H9 (cell line): ENCODE measurements at regions not wholly inside any gene's neighbourhood (a gene's known extent, or its start where the extent isn't known, plus 50 kb on each side); places are given as distances from the start of the nearest gene placed in this dataset.
"Not testable (repeated sequence)": the region's sequence is repeated elsewhere in the genome, so short reads cannot be mapped to it uniquely, and the experiment has no call there.

ENCODE experiments used
- DNase-seq: peaks from one replicate; pipeline ENCODE4 v3.0.0-alpha.2; 2017
- H2AFZ ChIP-seq: one replicate; pipeline ENCODE4 v1.6.1; 2013; ENCODE audit warnings: mild to moderate bottlenecking, low read length, control low read depth, moderate library complexity
- H2AK5ac ChIP-seq: 2 replicates; pipeline ENCODE4 v1.6.1; 2013; ENCODE audit warnings: low read length, control low read depth, mixed read lengths; ENCODE audit not compliant: insufficient read length
- H2BK120ac ChIP-seq: one replicate; pipeline ENCODE4 v1.6.1; 2013; ENCODE audit warnings: low read depth, mild to moderate bottlenecking, low read length, control low read depth, inconsistent platforms; ENCODE audit not compliant: poor library complexity, severe bottlenecking
- H2BK12ac ChIP-seq: 2 replicates; pipeline ENCODE4 v1.6.1; 2013; ENCODE audit warnings: low read length, control low read depth, mixed read lengths, low read depth; ENCODE audit not compliant: insufficient read length
- H2BK15ac ChIP-seq: 2 replicates; pipeline ENCODE4 v1.6.1; 2013; ENCODE audit warnings: low read depth, low read length, control low read depth
- H2BK20ac ChIP-seq: one replicate; pipeline ENCODE4 v1.6.1; 2013; ENCODE audit warnings: low read depth, mild to moderate bottlenecking, low read length, control low read depth, inconsistent platforms; ENCODE audit not compliant: poor library complexity, severe bottlenecking
- H2BK5ac ChIP-seq: 2 replicates; pipeline ENCODE4 v1.6.1; 2013; ENCODE audit warnings: low read length, control low read depth, mixed read lengths; ENCODE audit not compliant: insufficient read length
- H3K14ac ChIP-seq: 2 replicates; pipeline ENCODE4 v1.6.1; 2013; ENCODE audit warnings: low read length, control low read depth; ENCODE audit not compliant: insufficient read depth
- H3K18ac ChIP-seq: 2 replicates; pipeline ENCODE4 v1.6.1; 2013; ENCODE audit warnings: low read depth, mild to moderate bottlenecking, mixed read lengths, low read length, control low read depth; ENCODE audit not compliant: insufficient read length
- H3K23ac ChIP-seq: 2 replicates; pipeline ENCODE4 v1.6.1; 2013; ENCODE audit warnings: low read length, control low read depth, mixed read lengths, low read depth; ENCODE audit not compliant: insufficient read length
- H3K23me2 ChIP-seq: 2 replicates; pipeline ENCODE4 v1.6.1; 2013; ENCODE audit warnings: low read depth, mild to moderate bottlenecking, mixed read lengths, low read length, control low read depth; ENCODE audit not compliant: insufficient read length, poor library complexity, severe bottlenecking
- H3K27ac ChIP-seq: 2 replicates; pipeline ENCODE4 v1.5.1; 2013; ENCODE audit warnings: low read length, control low read depth, mixed read lengths, low read depth; ENCODE audit not compliant: insufficient read length
- H3K27me3 ChIP-seq: 2 replicates; pipeline ENCODE4 v1.6.1; 2013; ENCODE audit warnings: low read length, control low read depth, inconsistent platforms; ENCODE audit not compliant: insufficient read depth
- H3K4ac ChIP-seq: 2 replicates; pipeline ENCODE4 v1.6.1; 2013; ENCODE audit warnings: low read depth, mild to moderate bottlenecking, control low read depth, inconsistent platforms, low read length, moderate library complexity
- H3K4me1 ChIP-seq: 2 replicates; pipeline ENCODE4 v1.6.1; 2013; ENCODE audit warnings: low read length, control low read depth, inconsistent platforms; ENCODE audit not compliant: insufficient read depth
- H3K4me2 ChIP-seq: 2 replicates; pipeline ENCODE4 v1.6.1; 2013; ENCODE audit warnings: low read length, control low read depth, mixed read lengths; ENCODE audit not compliant: insufficient read length, insufficient read depth
- H3K56ac ChIP-seq: 2 replicates; pipeline ENCODE4 v1.6.1; 2013; ENCODE audit warnings: low read depth, mild to moderate bottlenecking, mixed read lengths, low read length, control low read depth; ENCODE audit not compliant: insufficient read length
- H3K79me1 ChIP-seq: 2 replicates; pipeline ENCODE4 v1.6.1; 2013; ENCODE audit warnings: low read depth, mild to moderate bottlenecking, moderate library complexity, low read length, control low read depth, inconsistent platforms; ENCODE audit not compliant: insufficient read depth, poor library complexity, severe bottlenecking
- H3K79me2 ChIP-seq: 2 replicates; pipeline ENCODE4 v1.6.1; 2013; ENCODE audit warnings: low read length, control low read depth, inconsistent platforms; ENCODE audit not compliant: insufficient read depth
- H3K9ac ChIP-seq: 2 replicates; pipeline ENCODE4 v1.6.1; 2013; ENCODE audit warnings: low read length, control low read depth, mixed read lengths; ENCODE audit not compliant: insufficient read length; ENCODE audit errors: extremely low read depth
- H3K9me3 ChIP-seq: one replicate; pipeline ENCODE4 v1.6.1; 2013; ENCODE audit warnings: low read depth, low read length, inconsistent platforms; ENCODE audit not compliant: control insufficient read depth
- H3T11ph ChIP-seq: one replicate; pipeline ENCODE4 v1.6.1; 2013; ENCODE audit warnings: mild to moderate bottlenecking, low read length, control low read depth, inconsistent platforms
- H4K20me1 ChIP-seq: one replicate; pipeline ENCODE4 v1.6.1; 2013; ENCODE audit not compliant: control insufficient read depth, insufficient read length, insufficient read depth
- H4K5ac ChIP-seq: 2 replicates; pipeline ENCODE4 v1.6.1; 2013; ENCODE audit warnings: low read depth, mild to moderate bottlenecking, mixed read lengths, low read length, control low read depth; ENCODE audit not compliant: insufficient read length
- H4K8ac ChIP-seq: replicated peaks from 2 replicates; pipeline ENCODE4 v1.6.1; 2013; ENCODE audit warnings: low read length, control low read depth, mixed read lengths, low read depth; ENCODE audit not compliant: insufficient read length
- H4K91ac ChIP-seq: 2 replicates; pipeline ENCODE4 v1.6.1; 2013; ENCODE audit warnings: low read depth, mild to moderate bottlenecking, moderate library complexity, mixed read lengths, low read length, control low read depth; ENCODE audit not compliant: insufficient read length
- H3K27ac Mint-ChIP-seq, 3 experiments: 2 replicates in 2 of 3; 3 replicates in 1 of 3; pipeline ENCODE4 v1.8.0; 2020 to 2021; ENCODE audit warnings: mixed read lengths in 3 of 3, mild to moderate bottlenecking in 1 of 3, moderate library complexity in 1 of 3
- H3K27me3 Mint-ChIP-seq: 2 replicates; pipeline ENCODE4 v1.8.0; 2021; ENCODE audit warnings: low read depth, mild to moderate bottlenecking, moderate library complexity, mixed read lengths
- H3K36me3 Mint-ChIP-seq, 3 experiments: 2 replicates in 2 of 3; 3 replicates in 1 of 3; pipeline ENCODE4 v1.8.0; 2020 to 2021; ENCODE audit warnings: low read depth in 3 of 3, mixed read lengths in 3 of 3; ENCODE audit not compliant: insufficient read depth in 1 of 3
- H3K4me1 Mint-ChIP-seq, 2 experiments: 2 replicates each; pipeline ENCODE4 v1.8.0; 2020; ENCODE audit warnings: mixed read lengths in 2 of 2
- H3K4me3 Mint-ChIP-seq, 2 experiments: 2 replicates in 1 of 2; 3 replicates in 1 of 2; pipeline ENCODE4 v1.8.0; 2020 to 2021; ENCODE audit warnings: mild to moderate bottlenecking in 2 of 2, mixed read lengths in 2 of 2, moderate library complexity in 1 of 2
- H3K9me3 Mint-ChIP-seq, 2 experiments: 2 replicates in 1 of 2; 3 replicates in 1 of 2; pipeline ENCODE4 v1.8.0; 2020; ENCODE audit warnings: mild to moderate bottlenecking in 2 of 2, mixed read lengths in 2 of 2, moderate library complexity in 1 of 2
- WGBS: extraction: QIAGEN DNeasy Blood & Tissue Kit; methylation state at CpG from one replicate; pipeline ENCODE4 v1.1.7; 2013; ENCODE audit warnings: missing lambda C conversion rate, low lambda C conversion rate, mixed read lengths; ENCODE audit not compliant: insufficient read length; ENCODE audit errors: extremely low coverage; 5-methylcytosine and 5-hydroxymethylcytosine counted together
- TF ChIP-seq, protein P1 (sequence below): fragments of 200-600 bp; sonication (generic); conservative IDR thresholded peaks from 3 replicates; pipeline ENCODE4 v1.8.0; 2021; ENCODE audit warnings: antibody characterized with exemption, mild to moderate bottlenecking

DNA sequence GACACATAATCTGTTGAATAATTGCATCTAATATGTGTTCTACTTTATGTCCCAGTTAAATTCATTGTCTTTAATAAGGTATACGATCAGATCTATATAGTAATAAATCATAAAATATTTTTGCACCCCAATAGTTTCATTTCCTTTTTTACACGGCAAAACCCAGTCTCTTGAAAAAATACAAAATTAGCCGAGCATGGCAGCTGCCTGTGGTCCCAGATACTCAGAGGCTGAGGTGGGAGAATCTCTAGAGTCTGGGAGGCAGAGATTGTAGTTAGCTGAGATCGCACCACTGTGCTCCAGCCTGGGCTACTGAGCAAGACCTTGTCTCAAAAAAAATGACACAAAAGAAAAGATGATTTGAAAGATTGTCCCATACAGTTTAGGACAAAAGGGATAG is 52.3 kb upstream of the PARP4 start:
- H3K79me2 ChIP-seq: no peaks in the 10 kb centered on the region
- no peaks in the 10 kb centered on the region for H4K20me1 ChIP-seq
- H3K9ac ChIP-seq: no peak overlapping the region
- H2BK12ac ChIP-seq: no peak overlapping the region
- no peak overlapping the region for H3K56ac ChIP-seq
- H3K14ac ChIP-seq: no peak overlapping the region
- no peaks in the 10 kb centered on the region for H3K4me1 Mint-ChIP-seq
- H3K27me3 ChIP-seq: no peaks in the 10 kb centered on the region
- H3K23me2 ChIP-seq: no peaks in the 10 kb centered on the region
- no peak overlapping the region for H4K91ac ChIP-seq
- no peak overlapping the region for H4K5ac ChIP-seq
- H3K18ac ChIP-seq: no peak overlapping the region
- H2BK5ac ChIP-seq: no peak overlapping the region
- no peaks in the 10 kb centered on the region for H3K79me1 ChIP-seq
- H4K8ac ChIP-seq: no peak overlapping the region
- H3K4ac ChIP-seq: no peak overlapping the region
- H3K9me3 ChIP-seq: no peaks in the 10 kb centered on the region
- no peak overlapping the region for H3K4me3 Mint-ChIP-seq
- DNase-seq: no peak
- H2BK20ac ChIP-seq: no peak overlapping the region
- no peak overlapping the region for H3K23ac ChIP-seq
- peaks cover 0 to 6% of the 10 kb centered on the region in 2 experiments; a peak in 2 of 5 replicates for H3K9me3 Mint-ChIP-seq
- no peak overlapping the region for H2BK120ac ChIP-seq
- H3K36me3 Mint-ChIP-seq: no peaks in the 10 kb centered on the region; a peak in 1 of 7 replicates
- H3K27me3 Mint-ChIP-seq: no peaks in the 10 kb centered on the region
- no peak overlapping the region for H3T11ph ChIP-seq
- no peak overlapping the region for H2BK15ac ChIP-seq
- peak overlapping the region in 1 of 3 experiments; percentile 76; a peak in 1 of 7 replicates for H3K27ac Mint-ChIP-seq
- no CpG with 5 or more reads among the region's 4 CpGs for WGBS
- no peaks in the 10 kb centered on the region for H3K4me1 ChIP-seq
- H3K4me2 ChIP-seq: no peak overlapping the region
- H2AK5ac ChIP-seq: no peak overlapping the region
- TF ChIP-seq, protein P1, sequence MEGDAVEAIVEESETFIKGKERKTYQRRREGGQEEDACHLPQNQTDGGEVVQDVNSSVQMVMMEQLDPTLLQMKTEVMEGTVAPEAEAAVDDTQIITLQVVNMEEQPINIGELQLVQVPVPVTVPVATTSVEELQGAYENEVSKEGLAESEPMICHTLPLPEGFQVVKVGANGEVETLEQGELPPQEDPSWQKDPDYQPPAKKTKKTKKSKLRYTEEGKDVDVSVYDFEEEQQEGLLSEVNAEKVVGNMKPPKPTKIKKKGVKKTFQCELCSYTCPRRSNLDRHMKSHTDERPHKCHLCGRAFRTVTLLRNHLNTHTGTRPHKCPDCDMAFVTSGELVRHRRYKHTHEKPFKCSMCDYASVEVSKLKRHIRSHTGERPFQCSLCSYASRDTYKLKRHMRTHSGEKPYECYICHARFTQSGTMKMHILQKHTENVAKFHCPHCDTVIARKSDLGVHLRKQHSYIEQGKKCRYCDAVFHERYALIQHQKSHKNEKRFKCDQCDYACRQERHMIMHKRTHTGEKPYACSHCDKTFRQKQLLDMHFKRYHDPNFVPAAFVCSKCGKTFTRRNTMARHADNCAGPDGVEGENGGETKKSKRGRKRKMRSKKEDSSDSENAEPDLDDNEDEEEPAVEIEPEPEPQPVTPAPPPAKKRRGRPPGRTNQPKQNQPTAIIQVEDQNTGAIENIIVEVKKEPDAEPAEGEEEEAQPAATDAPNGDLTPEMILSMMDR: no peak
- H3K27ac ChIP-seq: no peak overlapping the region
- no peak overlapping the region for H2AFZ ChIP-seq

DNA sequence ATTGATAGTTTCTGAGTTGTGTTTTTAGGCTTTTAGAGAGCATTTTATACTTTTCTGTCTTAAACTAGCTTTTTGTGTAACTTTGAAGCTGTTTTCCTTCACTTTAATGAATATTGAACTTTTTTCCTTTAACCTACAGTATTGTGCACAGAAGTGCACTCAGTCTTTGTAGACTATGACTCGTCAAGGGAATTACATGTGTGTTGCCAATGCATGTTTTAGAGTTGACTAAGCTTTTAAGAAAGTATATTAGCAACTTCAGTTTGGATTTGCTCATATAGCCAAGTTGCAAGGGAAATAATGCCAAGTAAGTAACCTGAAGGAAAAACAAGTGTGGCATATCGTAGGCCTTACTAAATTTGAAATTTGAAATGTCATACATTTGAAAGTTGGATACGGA is 55.0 kb upstream of the PARP4 start:
- not testable (repeated sequence) for H2BK15ac ChIP-seq, H3K9me3 Mint-ChIP-seq, H2AFZ ChIP-seq, H3K79me2 ChIP-seq, H3K27ac Mint-ChIP-seq, H3K4me1 Mint-ChIP-seq, H3K27me3 Mint-ChIP-seq, H2BK12ac ChIP-seq, H3K4me1 ChIP-seq, H4K91ac ChIP-seq, H3K27me3 ChIP-seq, H4K20me1 ChIP-seq, DNase-seq, H3K18ac ChIP-seq, H3K4me3 Mint-ChIP-seq, H3K36me3 Mint-ChIP-seq, H3K4ac ChIP-seq, H4K8ac ChIP-seq, H3K9me3 ChIP-seq, H2BK20ac ChIP-seq, H3K27ac ChIP-seq, H3T11ph ChIP-seq, H4K5ac ChIP-seq, H2BK5ac ChIP-seq, H3K4me2 ChIP-seq, H2AK5ac ChIP-seq, H3K56ac ChIP-seq, H2BK120ac ChIP-seq, H3K23me2 ChIP-seq, H3K79me1 ChIP-seq, H3K23ac ChIP-seq, H3K14ac ChIP-seq, H3K9ac ChIP-seq
- WGBS: no CpG with 5 or more reads among the region's 3 CpGs
